ENCODE measurements at regions not wholly inside any gene's neighbourhood (a gene's known extent, or its start where the extent isn't known, plus 50 kb on each side); places are given as distances from the start of the nearest gene placed in this dataset.
"Not testable (repeated sequence)": the region's sequence is repeated elsewhere in the genome, so short reads cannot be mapped to it uniquely, and the experiment has no call there.

DNA sequence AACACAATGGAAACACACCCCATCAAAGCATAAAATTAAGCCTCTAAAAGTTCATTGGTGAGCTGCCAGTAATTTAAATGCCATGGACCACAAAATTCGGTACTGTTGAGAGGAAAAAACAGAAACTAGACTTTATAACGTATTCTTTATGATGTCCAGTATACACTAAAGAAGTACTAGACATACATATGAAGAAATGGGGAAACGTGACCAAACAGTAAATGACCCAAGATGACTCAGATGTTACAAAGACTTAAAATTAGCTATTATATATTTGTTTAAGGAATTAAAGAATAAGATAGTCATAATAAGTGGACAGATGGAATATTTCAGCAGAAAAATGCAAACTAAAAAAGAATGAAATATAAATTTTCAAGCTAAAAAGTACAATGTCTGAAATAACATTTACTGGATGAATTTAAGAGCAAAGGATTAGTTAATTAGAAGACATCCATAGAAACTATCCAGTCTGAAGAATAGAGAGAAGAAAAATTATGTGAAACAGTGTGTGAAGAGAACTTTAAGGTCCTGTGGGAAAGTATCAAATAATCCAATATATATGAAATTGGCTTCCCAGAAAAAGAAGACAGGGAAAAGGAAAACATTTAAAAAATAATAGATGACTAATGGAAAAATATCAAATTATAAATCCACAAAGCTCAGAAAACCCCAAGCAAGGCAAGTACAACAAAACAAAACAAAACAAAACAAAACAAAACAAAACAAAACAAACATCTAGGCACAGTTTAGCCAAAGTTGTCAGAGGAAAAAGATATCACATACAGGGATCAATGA lies 69.4 kb downstream of the SAMD9 start:
- DNase-seq (ENCODE audit: low spot score), result no peak

DNA sequence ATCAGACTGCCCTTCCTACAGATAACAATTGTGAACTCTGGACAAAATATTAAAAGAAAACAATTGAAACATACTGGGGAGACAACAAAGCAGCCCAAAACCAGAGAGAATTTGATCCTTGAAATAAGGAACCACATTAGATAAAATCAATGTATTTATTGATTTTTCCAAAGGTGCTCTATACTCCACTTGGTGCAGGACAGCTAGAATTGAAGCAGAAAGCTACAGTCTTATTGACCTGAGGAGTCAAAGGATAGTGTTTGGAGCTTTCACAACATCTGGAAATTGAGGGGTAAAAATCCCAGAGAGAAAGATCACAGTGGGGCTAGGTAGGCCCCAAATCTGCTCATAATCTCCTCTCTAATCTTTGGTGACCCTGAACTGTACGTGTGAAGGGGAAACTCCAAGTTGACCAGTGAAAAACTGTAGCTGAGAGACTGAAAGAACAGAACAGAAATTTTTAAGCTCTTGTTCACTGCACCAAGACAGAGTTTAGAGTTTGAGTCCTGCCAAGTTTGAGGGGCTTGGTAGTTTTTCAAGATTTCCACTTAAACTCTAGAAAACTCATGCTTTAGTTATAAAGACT lies 70.2 kb downstream of the SAMD9 start:
- DNase-seq (ENCODE audit: low spot score), result no peak

DNA sequence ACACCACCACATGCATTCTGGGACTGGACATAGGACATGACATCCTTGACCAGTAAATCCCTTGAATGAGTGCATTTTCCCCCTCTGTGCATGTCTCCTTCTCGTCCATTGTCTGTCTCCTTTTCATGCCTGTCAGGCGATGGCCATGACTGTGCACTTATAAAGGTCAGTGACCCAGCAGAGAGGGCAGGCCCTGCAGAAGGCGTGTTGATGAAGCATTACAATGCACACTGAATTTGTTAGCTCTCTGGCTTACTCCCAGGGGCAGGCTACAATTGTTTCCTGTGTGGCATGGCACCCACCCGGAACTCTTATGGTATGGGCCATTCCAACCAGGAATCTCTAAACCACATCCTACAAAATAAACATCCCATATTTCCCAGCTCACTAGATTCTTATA lies 71.1 kb downstream of the SAMD9 start:
- no peak for DNase-seq (ENCODE audit: low spot score)

DNA sequence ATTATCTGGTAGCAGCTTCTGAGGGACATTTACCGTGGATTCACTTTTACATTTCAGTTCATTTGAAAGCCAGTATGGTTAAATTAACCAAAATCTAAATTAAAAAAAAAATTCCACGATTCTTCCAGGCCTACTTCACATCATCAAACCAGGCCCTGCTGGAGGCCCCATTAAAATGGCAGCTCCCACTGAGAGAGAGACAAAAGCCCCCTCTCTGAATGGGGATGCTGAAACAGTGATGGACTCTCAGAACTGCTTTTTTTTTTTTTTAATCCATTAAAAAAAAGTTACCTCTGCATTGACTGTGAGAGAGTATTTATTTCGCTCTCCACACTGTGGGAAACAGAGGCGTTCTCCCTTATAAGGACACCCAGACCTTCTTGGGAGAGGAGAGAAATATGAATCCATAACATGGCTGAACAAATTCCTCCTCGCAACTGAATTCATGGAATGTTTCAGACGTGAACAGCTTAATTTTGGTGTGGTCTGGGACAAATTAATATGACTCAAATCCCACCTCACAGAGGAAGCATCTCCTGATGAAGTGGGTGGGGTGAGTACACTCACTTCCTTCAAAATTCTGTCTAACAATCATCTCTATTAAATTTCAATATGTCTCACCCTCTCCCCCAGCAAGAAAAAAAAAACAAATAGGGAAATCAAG lies 73.5 kb downstream of the SAMD9 start:
- DNase-seq (ENCODE audit: low spot score), result no peak

DNA sequence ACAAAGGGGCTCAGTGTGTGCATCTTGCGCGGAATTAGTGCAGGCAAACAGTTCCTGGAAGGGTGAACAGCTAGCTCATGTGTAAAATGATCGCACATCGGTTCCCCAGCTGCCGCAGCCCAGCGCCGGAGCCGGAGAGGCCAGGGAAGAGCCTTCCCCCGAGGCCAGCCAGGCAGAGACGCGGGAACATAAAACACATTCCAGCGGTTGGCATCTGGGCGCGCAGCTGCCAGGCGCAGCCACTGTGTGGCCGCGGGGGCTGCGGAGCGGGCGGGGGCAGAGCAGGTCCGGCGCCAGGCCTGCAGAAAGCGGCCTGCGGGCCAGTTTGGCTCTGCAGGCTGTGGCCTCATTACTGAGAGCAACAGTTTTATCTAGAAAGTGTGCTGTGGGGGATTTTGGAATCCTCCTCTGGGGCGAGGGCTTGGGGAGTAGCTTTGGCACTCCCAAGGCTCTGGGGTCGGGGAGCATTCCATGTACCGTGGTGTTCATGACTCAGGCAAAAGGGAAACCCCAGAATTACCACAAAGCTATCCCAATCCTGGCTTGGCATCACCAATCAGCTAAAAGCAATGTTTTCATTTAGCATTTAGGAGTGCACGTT lies 74.3 kb downstream of the SAMD9 start:
- peak; percentile 83 for DNase-seq (ENCODE audit: low spot score)

DNA sequence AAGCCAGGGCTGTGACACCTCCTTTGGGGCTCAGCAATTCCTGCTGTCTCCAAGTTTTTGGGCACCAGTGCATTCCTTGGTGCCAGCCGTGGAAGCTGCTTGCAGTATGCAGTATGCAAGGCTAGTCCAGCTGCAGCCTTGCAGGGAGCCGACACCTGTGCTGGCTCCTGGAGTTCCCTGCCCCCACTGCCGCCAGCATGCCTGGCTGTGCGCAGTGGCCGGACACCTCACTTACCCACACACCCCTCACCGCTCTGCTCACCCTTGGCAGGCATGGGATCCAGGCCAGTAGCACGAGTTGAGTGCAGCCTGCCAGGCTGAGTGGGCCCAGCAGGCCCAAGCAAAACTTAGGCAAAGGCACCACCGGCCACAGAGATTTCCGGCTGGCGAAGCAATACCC lies 77.4 kb downstream of the SAMD9 start:
- no peak for DNase-seq (ENCODE audit: low spot score)

DNA sequence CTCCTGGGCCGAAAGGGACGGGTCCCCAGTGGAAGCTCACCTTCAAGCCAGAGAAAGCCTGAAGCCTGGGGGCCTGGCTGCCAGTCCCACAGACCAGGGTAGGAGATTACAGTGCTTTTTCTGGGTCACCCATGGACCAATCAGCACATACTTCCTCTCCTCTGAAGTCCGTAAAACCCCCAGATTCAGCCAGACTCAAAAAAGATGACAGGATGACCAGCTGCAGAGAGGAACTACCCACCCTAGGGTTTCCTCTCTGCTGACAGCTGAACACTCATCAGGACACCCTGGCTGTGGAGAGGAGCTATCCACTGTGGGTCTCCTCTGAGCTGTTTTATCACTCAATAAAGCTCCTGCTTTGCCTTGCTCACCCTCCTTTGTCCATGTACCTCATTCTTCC lies 78.0 kb downstream of the SAMD9 start:
- no peak for DNase-seq (ENCODE audit: low spot score)

DNA sequence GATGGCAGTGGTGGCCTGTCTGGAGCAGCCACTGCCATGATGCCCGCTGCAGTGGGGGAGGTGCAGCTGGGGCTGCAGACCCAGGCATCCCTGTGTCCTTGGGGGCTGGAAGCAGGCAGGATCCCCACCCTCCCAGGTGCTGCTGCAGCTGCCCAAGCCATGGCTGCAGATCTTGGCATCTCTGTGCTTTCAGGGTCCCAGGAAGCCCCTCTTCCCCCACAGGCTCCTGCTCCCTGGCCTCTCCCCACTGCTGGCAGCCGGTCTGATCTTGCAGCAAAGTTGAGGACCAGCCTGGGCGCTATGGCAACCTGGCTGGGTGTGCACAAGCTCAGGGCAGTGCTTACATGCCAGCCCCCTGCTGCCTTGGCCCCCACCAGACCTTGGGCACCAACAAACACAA lies 78.5 kb downstream of the SAMD9 start:
- no peak for DNase-seq (ENCODE audit: low spot score)

DNA sequence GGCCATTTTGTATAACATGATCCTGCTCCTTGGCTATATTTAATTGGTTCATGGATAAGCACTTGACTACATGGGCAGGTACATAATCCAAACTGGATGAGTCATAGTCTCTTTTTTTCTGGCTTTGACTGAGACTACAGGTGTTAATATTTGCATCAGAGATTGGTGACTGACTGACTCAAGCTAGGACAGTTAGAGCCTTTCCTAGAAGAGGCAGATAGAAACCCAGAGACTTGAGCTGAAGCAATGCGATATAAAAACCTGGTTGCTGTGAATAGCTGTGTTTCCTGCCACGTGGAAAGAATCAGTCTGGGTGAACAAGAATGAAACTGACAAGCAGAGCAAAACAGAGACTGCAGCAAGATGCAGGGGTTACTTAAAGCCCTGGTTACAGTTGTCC lies 81.0 kb downstream of the SAMD9 start:
- DNase-seq (ENCODE audit: low spot score), result no peak

DNA sequence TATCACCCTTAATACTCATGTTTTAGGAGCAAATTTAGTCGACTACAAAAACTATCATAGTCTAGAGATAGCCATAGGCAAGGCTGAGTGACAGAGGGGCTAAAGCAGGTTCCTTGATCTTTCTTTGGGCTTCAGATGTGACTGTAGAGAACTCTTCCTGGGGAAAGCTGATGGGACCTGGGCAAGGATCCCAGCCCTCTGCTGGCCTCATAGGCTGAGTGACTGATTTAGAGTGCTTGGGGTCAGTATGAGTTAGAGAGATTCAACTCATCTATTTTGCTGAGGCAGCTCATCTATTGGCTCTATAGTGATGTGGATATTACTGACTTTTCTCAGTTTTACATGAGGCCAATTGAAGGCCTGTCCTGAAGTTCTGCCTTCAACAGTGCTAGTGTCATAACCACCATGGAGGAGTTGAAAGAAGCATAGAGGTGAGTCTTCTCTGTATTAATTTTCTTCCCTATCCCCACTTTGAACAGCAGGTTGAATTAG lies 81.6 kb downstream of the SAMD9 start:
- no peak for DNase-seq (ENCODE audit: low spot score)

DNA sequence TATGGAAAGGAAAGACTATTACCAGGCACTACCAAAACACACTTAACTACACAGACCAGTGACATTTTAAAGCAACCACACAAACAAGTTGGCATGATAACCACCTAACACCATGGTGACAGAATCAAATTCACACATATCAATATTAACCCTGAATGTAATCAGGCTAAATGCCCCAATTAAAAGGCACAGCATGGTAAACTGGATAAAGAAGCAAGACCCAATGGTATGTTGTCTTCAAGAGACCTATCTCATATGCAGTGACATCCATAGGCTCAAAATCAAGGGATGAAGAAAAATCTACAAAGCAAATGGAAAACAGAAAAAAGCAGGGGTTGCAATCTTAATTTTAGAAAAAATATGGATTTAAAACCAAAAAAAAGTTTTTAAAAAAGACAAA lies 86.0 kb downstream of the SAMD9 start:
- no peak for DNase-seq (ENCODE audit: low spot score)

DNA sequence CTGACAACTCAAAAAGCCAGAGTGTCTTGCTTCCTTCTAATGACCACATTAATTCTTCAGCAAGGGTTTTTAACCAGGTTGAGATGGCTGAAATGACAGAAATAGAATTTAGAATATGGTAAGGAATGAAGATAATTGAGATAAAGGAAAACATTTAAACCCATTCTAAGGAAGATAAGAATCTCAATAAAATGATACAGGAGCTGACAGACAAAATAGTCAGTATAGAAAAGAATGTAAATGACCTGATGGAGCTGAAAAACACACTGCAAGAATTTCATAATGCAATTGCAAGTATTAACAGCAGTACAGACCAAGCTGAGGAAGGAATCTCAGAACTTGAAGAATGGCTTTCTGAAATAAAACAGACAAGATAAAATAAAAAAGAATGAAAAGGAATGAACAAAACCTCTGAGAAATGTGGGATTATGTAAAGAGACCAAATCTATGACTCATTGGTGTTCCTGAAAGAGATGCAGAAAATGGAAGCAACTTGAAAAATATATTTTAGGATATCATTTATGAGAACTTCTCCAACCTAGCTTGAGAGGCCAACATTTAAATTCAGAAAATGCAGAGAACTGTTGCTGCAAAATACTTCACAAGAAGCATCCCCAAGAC lies 87.1 kb downstream of the SAMD9 start:
- DNase-seq (ENCODE audit: low spot score), result no peak

DNA sequence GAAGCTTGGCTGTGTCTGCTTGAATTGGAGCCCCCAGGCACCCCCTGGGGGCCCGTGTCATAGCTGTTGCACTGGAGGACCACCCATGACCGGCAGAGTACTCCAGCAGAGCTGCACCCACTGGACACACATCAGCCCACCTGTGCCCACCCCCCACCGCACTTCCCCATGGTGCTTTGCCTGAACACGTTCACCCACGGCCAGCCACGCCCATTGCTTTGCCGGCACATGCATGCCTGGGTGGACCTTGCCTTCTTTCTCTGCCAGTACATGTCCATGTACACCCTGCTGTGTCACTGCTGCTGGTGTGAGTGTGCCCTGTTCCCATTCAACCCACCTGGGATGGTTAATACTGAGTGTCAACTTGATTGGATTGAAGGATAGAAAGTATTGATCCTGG lies 88.7 kb downstream of the SAMD9 start:
- no peak for DNase-seq (ENCODE audit: low spot score)

DNA sequence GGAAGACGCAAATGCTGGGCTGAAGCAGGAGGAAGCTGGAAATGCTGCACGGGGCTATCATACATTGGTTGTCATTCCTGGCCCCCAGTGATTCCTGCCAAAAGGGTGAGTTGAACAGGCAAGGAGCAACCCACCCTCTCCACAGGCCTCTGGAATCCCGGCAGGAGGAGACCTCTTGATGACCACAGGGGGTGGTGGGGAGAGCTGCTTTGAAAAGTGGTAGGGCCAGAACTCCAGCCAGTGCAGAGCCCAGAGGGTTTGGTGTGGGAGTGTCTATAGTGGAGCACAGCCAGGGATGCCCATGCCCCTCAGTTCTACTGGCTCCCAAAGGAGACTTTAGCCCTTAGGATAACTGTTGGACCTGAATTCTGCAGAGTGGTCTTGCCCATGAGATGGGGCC lies 89.2 kb downstream of the SAMD9 start:
- DNase-seq (ENCODE audit: low spot score), result no peak

DNA sequence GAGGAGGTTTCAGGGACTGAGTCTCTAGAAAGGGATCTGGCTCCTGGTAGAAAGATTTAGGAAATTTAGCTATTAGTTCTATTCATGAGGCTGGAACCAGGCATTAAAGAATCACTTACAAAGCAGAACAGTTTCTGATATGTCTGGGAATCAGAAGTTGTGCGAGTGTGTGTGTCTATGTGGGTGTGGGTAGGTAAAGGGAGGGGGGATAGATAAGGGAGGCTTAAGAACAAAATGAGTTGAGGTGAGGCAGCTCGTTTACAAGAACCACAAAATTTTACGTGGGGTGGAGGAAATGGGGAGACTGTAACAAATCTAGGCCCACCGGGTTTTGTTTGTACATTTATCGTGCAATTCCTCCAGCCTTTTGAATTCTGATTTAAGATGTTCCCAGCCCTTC lies 90.7 kb downstream of the SAMD9 start:
- no peak for DNase-seq (ENCODE audit: low spot score)

DNA sequence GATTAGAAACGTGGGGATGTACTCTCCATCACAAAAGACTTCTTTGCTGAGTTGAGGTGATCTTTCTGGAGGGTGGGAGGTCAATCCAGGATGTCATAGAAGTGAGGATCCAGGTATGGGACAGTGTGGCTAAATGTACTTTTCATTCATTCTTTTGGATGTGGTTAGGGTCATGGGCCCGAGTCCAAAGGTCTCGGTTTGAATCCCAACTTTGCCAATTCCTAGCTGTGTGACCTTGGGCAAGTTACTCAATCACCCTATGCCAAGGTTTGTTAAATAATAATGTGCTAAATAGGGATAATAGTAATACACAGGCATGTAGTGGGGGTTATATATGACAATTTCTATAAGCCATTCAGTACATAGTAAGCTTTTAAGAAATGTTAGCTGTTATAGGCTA lies 91.4 kb downstream of the SAMD9 start:
- DNase-seq (ENCODE audit: low spot score), result no peak

DNA sequence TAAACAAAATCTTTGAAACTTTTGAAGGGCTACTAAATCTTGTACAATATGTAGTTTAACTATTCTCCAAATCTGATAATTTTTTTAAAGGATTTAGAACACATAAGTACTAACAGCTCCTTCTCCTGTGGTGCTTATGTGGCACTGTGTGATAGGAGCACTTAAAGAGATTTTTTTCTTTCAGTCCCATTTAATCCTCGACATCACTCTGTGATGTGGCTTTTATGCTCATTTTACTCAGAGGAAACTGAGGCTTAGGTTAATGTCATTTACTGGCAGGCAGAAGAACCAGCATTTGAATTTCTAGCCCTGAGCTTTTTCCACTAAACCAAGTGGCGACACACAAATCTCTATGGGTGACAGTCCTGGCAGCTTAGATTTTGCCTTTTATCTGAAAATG lies 92.4 kb downstream of the SAMD9 start:
- DNase-seq (ENCODE audit: low spot score), result no peak

DNA sequence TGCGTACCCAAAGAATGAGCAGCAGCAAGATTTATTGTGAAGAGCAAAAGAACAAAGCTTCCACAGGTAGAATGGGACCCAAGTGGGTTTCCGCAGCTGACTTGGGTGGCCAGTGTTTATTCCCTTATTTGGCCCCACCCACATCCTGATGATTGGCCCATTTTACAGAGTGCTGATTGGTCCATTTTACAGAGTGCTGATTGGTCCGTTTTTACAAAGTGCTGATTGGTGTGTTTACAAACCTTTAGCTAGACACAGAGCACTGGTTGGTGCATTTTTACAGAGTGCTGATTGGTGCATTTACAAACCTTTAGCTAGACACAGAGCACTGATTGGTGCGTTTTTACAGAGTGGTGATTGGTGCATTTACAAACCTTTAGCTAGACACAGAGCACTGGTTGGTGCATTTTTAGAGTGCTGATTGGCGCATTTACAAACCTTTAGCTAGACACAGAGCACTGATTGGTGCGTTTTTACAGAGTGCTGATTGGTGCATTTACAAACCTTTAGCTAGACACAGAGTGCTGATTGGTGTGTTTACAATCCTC lies 94.8 kb downstream of the SAMD9 start:
- DNase-seq (ENCODE audit: low spot score), result not testable (repeated sequence)

DNA sequence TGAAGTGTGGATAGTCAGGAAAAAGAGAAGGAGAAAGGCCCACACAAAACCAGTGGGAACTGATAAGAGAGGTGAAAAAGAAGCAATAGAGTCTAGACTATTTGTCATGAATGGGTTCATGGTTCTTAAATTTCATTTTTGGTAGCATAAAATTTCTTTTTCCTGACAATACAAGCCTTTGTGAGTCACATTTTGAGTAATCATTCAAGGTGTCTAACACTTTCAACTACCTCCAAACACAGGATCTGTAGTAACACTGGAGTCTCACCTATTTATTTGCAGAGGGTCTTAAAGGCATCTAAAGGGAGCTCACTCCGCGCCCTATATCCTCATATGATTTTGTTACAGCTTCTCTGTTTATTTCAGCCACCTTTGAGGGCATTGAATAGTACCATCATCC lies 96.0 kb downstream of the SAMD9 start:
- DNase-seq (ENCODE audit: low spot score), result no peak

DNA sequence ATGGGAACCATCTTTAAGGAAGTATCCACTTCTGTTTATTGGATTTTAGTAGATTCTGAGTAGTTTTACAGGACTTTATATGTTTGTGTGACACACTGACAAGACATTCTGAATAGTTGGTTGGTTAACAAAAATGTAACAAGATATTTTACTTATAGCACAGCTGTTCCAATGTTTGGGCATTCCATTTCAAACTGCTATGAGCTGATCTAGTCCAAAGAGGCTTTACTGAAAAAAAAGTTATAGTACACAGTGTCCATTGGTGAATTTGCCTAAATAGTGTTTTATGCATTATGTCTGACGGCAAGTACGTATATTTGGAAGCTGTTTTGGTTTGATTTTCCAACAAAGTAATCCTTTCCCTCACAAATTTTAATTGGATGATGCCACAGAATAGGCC lies 99.1 kb downstream of the SAMD9 start:
- DNase-seq (ENCODE audit: low spot score), result no peak

DNA sequence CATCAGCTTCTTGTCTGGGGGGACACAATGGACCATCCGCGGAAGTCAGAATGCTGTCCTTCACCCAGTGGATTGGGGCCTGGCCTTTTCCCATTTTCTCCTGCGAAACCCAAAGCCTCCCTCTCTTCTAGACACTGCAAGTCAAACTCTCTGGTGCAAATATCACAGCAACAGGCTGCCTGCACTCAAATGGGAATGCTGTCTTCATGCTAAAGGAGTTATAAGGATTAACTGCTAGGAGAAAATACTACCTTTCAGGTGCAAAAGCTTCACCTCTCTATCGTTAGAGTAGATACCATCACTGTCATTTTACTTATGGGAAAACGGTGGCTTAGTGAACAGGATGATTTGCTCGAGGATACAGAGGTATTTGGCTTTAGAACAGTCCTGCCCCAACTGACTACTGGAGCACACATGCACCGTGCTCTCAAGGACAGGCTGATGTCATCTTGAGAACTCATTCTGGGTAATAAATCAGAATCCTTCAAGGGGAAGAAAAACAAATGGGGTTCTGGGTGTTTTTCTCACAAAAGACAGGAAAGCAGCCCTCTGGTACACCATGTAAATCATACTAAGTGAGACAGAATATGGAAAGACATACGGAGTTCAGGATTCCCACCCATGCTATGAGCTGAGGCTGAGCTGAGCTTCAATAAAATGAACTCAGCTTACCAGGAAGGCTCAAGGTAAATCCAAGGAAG lies 100.9 kb downstream of the SAMD9 start:
- DNase-seq (ENCODE audit: low spot score), result no peak
